Esophagus muscularis mucosa (tissue), 4 donors: ENCODE measurements at regions not wholly inside any gene's neighbourhood (a gene's known extent, or its start where the extent isn't known, plus 50 kb on each side); places are given as distances from the start of the nearest gene placed in this dataset.

Experiments
- DNase-seq: peaks from one replicate; pipeline ENCODE4 v3.0.0-alpha.2; 2017; ENCODE audit errors: extremely low spot score
- H3K27ac ChIP-seq, 4 donors: fragments of 200-600 bp; sonication (generic); replicated peaks in 1 of 4; 1 replicate in 3 of 4; 2 replicates in 1 of 4; pipeline ENCODE4 v1.5.1; 2016 to 2019; ENCODE audit warnings: mild to moderate bottlenecking in 1 of 4
- H3K27me3 ChIP-seq, 4 donors: fragments of 200-600 bp; sonication (generic); one replicate each; pipeline versions ENCODE4 v1.5.1 to v1.6.0; 2016 to 2019
- H3K36me3 ChIP-seq, 4 donors: fragments of 200-600 bp; sonication (generic); one replicate each; pipeline ENCODE4 v1.5.1; 2016 to 2019
- H3K4me1 ChIP-seq, 4 donors: fragments of 200-600 bp; sonication (generic); one replicate each; pipeline ENCODE4 v1.5.1; 2016 to 2019
- H3K4me3 ChIP-seq, 4 donors: fragments of 200-600 bp; sonication (generic); 1 replicate in 2 of 4; 2 replicates in 2 of 4; pipeline ENCODE4 v1.5.1; 2016 to 2019; ENCODE audit warnings: mild to moderate bottlenecking in 4 of 4, moderate library complexity in 1 of 4
- H3K9me3 ChIP-seq, 4 donors: fragments of 200-600 bp; sonication (generic); 1 replicate in 3 of 4; 2 replicates in 1 of 4; pipeline ENCODE4 v1.5.1; 2016 to 2019
- CTCF ChIP-seq, 3 experiments: fragments of 200-600 bp in 2 of 3; fragments of 450-650 bp in 1 of 3; sonication (generic) in 2 of 3; IDR thresholded peaks; one replicate each; pipeline ENCODE4 v1.5.1; 2017 to 2019; ENCODE audit warnings: antibody characterized with exemption in 3 of 3, mild to moderate bottlenecking in 2 of 3, moderate library complexity in 1 of 3
- EP300 ChIP-seq: sonication (generic); formaldehyde crosslinking; IDR thresholded peaks from one replicate; pipeline ENCODE4 v1.6.1; 2017; ENCODE audit warnings: antibody characterized with exemption
- POLR2A ChIP-seq: fragments of 450-650 bp; IDR thresholded peaks from one replicate; pipeline ENCODE4 v1.6.1; 2017; ENCODE audit warnings: antibody characterized with exemption, moderate library complexity, mild to moderate bottlenecking, low read depth
- POLR2AphosphoS5 ChIP-seq, 2 donors: sonication (generic); formaldehyde crosslinking; IDR thresholded peaks; one replicate each; pipeline ENCODE4 v1.6.1; 2017; ENCODE audit warnings: antibody characterized with exemption in 2 of 2
- WGBS: methylation state at CpG from one replicate; pipeline ENCODE4 v1.1.5; 2018; 5-methylcytosine and 5-hydroxymethylcytosine counted together
- intact Hi-C: fragments of 100-400 bp; cut with DNase I; formaldehyde crosslinking; loops from one replicate; pipeline ENCODE4 v1.15.1; 2023

- 74% methylated on average over 1 of the region's 1 CpG for WGBS
- no peak for DNase-seq
- no peak overlapping the region for H3K27ac ChIP-seq
- no peak overlapping the region for H3K4me3 ChIP-seq
- H3K9me3 ChIP-seq, result no peaks in the 10 kb centered on the region
- peaks cover 0 to 9% (median 4%) of the 10 kb centered on the region in 4 donors for H3K4me1 ChIP-seq
- H3K27me3 ChIP-seq, result no peaks in the 10 kb centered on the region
- H3K36me3 ChIP-seq, result no peaks in the 10 kb centered on the region
- TF ChIP-seq POLR2AphosphoS5 (IDR thresholded peaks at IDR 0.05), result no peak
- TF ChIP-seq EP300, result no peak
- TF ChIP-seq CTCF (IDR thresholded peaks at IDR 0.05), result no peak
- TF ChIP-seq POLR2A, result no peak
- intact Hi-C loops, result no loop called here
Observed at GRCh38 chr7:42460933-42461332, 223.9 kb upstream of the GLI3 start.

GRCh38 chr7:42460148-42460547 lies 223.1 kb upstream of the GLI3 start:
- Histone ChIP-seq H3K4me3 (no peak overlapping the region), H3K27ac (no peak overlapping the region), H3K9me3 (no peaks in the 10 kb centered on the region), H3K36me3 (no peaks in the 10 kb centered on the region), H3K4me1 (peaks cover 0 to 9% (median 4%) of the 10 kb centered on the region in 4 donors), H3K27me3 (no peaks in the 10 kb centered on the region)
- DNase-seq, result peak; percentile 87
- intact Hi-C loops, result no loop called here
- TF ChIP-seq POLR2A (no peak), CTCF (IDR thresholded peaks at IDR 0.05) (no peak), EP300 (no peak), POLR2AphosphoS5 (IDR thresholded peaks at IDR 0.05) (no peak)
- WGBS, result 95% methylated on average over 2 of the region's 2 CpGs

- H3K9me3 ChIP-seq, result no peaks in the 10 kb centered on the region
- H3K27me3 ChIP-seq, result no peaks in the 10 kb centered on the region
- 74% methylated on average over 3 of the region's 3 CpGs for WGBS
- TF ChIP-seq POLR2A (no peak), CTCF (IDR thresholded peaks at IDR 0.05) (no peak), POLR2AphosphoS5 (IDR thresholded peaks at IDR 0.05) (no peak), EP300 (no peak)
- no peak overlapping the region for H3K4me3 ChIP-seq
- DNase-seq, result peak; percentile 80
- no peaks in the 10 kb centered on the region for H3K36me3 ChIP-seq
- H3K4me1 ChIP-seq, result peaks cover 0 to 25% (median 16%) of the 10 kb centered on the region in 4 donors
- intact Hi-C loops, result loop anchor here (10.0 kb wide), 1 partner anchor 183 kb away; no protein-coding TSS in a partner anchor
- no peak overlapping the region for H3K27ac ChIP-seq
Observed at GRCh38 chr7:42457663-42458062, 220.7 kb upstream of the GLI3 start.

GRCh38 chr7:42456756-42457276 lies 219.8 kb upstream of the GLI3 start:
- Histone ChIP-seq H3K4me1 (peaks cover 0 to 25% (median 16%) of the 10 kb centered on the region in 4 donors), H3K36me3 (no peaks in the 10 kb centered on the region), H3K27ac (no peak overlapping the region), H3K9me3 (no peaks in the 10 kb centered on the region), H3K4me3 (no peak overlapping the region), H3K27me3 (no peaks in the 10 kb centered on the region)
- intact Hi-C loops, result loop anchor here (10.0 kb wide), 1 partner anchor 182 kb away; no protein-coding TSS in a partner anchor
- DNase-seq, result peak; percentile 60
- TF ChIP-seq POLR2AphosphoS5 (IDR thresholded peaks at IDR 0.05), result no peak
- WGBS, result 62% methylated on average over 4 of the region's 4 CpGs

- Histone ChIP-seq H3K27ac (no peak overlapping the region), H3K27me3 (no peaks in the 10 kb centered on the region), H3K36me3 (no peaks in the 10 kb centered on the region), H3K4me3 (no peak overlapping the region), H3K4me1 (peaks cover 0 to 25% (median 16%) of the 10 kb centered on the region in 4 donors), H3K9me3 (no peaks in the 10 kb centered on the region)
- no peak for DNase-seq
- TF ChIP-seq POLR2A, result no peak
- no peak for TF ChIP-seq POLR2AphosphoS5 (IDR thresholded peaks at IDR 0.05)
- no peak for TF ChIP-seq CTCF (IDR thresholded peaks at IDR 0.05)
- no peak for TF ChIP-seq EP300
- intact Hi-C loops, result loop anchor here (10.0 kb wide), 1 partner anchor 181 kb away; no protein-coding TSS in a partner anchor
- WGBS, result 79% methylated on average over 6 of the region's 6 CpGs
Observed at GRCh38 chr7:42456267-42456666, 219.3 kb upstream of the GLI3 start.
